DMS53 treated with DMSO at 0.1 percent for 48 hours (cell line): ENCODE measurements at regions not wholly inside any gene's neighbourhood (a gene's known extent, or its start where the extent isn't known, plus 50 kb on each side); places are given as distances from the start of the nearest gene placed in this dataset.
"Not testable (repeated sequence)": the region's sequence is repeated elsewhere in the genome, so short reads cannot be mapped to it uniquely, and the experiment has no call there.

ENCODE experiments used
- DNase-seq: peaks from one replicate; lab custom pipeline; 2025; ENCODE audit not compliant: unreplicated experiment; lab: John Stamatoyannopoulos, UW

DNA sequence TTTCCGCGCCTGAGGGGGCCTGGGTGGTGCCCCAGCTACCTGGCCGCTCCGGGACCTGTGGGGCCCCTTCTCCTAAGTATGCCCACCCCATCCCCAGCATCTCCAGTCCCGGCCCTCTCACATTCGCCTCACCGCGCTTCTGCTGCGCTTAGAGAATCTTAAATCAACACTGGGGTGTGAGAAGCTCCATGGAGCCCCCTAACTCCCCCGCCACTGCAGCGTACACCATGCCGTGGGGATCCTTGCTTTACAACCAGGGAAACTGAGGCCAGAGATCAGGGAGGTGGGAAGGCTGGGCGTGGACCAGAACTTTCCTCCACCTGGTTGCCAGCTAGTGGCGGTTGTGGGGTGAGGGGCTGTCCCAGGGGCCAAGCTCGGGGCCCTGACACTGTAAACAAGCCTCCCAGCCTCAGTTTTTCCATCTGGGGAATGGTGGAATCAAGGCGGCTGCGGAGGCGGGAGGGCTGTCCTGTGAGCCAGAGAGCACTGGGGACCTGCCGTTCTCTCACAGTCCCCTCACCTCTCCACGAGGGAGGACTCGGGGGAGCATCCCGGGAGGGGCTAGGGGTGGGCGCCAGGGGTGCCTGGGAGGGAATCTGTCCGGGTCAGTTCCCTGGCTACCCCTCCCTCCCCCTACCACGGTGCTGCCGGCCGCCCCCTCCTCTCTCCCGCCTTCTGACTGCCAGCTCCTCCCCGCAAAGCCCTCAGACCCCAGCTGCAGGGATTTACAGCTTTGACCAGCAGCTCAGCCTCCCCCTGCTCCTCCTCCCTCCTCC lies 161.2 kb downstream of the C9orf50 start:
- DNase-seq, result no peak

DNA sequence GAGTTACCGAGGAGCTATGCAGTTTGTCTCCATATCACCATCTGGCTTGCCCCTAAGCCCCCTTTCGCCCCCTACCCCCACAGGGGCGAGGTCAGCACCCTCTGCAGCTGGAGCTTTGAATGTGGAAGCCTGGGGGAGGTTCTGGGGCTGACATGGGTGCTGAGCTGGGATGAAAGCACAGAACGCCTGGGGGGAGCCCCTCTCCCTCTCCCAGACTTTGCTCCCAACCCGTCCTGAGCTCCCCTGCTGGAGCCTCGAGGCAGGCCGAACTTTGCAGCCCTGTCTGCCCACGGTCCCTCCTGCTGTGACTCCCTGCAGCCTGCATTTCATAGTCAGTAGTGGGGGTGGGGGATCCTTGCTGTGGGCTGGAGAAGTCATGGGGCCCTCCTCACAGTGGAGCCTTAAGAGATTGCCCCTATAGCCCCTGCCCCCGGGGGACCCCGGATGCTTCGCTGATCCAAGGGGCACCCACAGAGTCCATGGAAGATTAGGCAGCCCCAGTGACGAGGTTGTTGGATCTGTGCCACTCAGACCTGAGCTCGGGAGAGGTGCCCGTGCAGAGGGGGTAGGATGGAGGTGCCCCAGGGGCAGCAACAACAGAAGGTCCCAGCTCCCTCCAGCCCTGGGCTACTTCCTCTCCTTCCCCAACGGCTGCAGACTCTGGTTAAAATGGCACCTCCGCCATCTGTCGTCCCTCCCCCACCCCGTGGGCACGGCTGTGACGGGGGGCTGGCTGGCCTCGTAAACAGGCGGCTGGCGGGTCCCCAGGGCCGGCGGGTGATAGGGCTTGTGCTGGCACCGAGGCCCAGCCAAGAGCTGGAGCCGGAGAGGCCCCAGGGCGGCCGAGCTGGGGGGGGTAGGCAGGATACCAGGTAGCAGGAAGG lies 162.0 kb downstream of the C9orf50 start:
- DNase-seq, result no peak

DNA sequence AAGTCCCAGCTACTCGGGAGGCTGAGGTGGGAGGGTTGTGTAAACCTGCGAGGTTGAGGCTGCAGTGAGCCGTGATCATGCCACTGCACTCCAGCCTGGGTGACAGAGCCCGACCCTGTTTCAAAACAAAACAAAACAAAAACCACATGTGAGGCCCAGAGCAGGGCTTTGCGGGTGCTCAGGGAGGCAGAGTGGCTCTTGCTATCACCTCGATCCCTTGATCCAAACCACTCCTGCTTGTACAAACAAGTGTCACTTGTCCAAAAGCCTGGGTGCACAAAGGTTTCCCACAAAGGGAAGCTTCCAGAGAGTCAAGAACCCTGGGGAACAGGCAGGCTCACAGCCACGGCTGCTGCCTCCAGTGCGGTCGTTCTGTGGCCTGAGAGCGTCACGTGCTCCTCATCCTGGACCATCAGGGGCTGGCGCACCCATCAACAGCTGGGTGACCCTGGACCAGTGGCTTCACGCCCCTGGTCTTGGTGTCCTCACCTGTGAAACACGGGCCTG lies 162.7 kb downstream of the C9orf50 start:
- DNase-seq, result no peak

DNA sequence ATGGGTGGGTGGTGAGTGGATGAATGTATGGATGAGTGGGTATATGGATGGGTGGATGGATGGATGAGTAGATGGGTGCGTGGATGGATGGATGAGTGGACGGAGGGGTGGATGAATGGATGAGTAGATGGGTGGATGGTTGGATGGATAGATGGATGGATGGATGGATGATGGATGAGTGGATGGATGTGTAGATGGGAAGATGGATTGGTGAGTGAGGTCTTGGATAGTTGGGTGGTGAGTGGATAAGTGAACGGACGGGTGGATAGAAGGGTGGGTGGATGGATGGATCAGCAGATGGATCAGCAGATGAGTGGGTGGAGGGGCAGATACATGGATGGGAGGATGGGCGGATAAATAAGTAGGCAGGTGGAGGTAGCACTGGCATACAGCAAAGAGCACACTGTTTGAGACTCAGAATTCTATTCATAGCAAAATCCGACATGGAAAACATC lies 163.5 kb downstream of the C9orf50 start:
- DNase-seq, result no peak

DNA sequence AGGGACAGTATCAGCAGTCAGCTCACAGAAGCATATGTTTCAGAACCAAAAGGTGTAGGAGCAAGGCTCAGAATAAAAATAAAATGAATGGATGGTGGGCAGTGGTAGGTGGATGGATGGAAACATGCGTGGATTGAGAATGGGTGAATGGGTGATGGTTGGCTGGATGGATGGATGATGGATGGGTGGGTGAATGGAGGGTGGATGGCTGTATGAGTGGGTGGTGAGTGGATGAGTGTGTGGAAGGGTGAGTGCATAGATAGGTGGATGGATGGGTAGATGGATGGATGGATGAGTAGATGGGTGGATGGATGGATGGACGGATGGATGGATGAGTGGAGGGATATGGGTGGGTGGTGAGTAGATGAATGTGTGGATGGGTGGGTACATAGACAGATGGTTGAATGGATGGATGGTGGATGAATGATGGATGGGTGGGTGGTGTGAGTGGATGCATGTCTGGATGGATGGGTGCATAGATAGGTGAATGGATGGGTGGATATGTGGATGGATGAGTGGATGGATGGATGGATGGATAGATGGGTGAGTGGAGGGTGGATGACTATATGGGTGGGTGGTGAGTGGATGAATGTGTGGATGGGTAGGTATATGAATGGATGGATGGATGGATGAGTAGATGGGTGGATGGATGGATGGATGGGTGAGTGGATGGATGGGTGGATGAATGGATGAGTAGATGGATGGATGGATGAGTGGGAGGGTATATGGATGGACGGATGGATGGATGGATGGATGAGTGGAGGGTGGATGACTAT lies 164.2 kb downstream of the C9orf50 start:
- no peak for DNase-seq

DNA sequence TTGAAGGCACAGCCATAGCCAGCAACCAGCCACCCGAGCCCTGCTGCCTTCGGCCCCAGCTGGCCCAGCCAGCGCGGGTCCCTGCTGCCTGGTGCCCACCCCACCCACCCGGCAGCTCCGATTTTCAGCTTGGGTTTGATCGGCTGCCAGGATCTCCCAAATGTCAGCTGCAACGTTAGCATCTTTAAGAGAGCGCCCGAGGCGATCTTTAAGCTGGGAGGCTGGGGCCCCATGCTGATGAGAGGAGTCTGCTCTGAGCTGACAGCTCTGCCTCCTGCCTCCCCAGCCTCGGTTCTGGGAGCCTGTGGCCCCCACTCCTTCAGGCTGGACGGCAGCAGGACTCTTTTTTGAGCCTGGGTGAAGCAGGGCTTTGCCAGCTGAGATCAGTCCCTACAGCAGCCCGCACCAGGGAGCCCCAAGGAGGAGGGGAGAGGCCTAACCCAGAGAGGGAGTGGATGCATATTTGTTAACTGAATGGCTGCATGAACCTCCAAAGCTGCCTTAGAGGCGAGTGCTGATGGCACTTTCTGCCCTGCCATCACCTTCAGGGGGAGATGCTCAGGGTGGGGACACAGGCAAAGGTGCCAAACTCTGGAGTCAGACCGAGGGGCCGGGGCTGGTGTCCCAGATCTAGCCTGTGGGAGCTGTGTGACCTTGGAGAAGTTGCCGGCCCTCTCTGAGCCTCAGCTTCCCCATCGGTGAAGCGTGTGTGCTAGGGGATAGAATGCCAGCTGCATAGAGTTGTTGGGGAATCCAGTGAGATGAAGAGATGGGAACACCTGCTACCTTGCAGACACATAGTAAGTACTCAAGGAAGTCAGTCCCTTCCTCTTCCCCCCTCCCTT lies 165.5 kb downstream of the C9orf50 start:
- no peak for DNase-seq

DNA sequence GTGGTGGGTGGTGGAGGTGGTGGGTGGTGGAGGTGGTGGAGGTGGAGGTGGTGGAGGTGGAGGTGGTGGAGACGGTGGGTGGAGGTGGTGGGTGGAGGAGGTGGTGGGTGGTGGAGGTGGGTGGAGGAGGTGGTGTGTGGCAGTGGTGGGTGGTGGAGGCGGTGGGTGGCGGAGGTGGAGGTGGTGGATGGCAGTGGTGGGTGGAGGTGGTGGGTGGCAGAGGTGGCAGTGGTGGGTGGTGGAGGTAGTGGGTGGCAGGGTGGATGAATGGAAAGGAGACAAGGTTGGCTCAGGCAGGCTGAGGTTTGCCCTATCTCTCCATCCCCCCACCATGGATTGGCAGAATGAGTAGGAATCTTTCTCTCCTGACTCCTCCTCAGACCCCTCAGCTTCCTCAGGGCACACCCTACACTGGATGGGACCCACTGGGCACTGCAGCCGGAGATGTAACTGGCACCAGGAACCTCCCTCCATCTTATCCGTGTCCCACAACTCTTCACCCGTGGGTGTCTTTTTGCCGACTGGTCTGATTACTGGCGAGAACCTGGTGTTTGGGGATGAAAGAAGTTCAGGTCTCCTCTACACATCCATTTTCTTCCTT lies 166.3 kb downstream of the C9orf50 start:
- DNase-seq, result no peak

DNA sequence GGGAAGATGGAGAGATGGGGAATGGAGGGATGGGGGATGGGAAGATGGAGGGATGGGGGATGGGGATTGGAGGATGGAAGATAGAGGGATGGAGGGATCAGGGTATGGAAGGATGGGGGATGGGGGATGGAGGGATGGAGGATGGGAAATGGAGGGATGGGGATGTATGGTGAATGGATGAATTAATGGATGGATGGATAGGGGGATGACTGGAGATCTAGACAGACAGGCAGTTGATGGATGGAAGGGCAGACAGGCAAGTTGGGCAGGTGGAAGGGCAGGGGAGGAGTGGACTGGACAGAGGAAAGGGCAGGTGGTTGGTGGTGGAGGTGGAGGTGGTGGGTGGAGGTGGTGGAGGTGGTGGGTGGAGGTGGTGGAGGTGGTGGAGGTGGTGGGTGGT lies 167.2 kb downstream of the C9orf50 start:
- no peak for DNase-seq

DNA sequence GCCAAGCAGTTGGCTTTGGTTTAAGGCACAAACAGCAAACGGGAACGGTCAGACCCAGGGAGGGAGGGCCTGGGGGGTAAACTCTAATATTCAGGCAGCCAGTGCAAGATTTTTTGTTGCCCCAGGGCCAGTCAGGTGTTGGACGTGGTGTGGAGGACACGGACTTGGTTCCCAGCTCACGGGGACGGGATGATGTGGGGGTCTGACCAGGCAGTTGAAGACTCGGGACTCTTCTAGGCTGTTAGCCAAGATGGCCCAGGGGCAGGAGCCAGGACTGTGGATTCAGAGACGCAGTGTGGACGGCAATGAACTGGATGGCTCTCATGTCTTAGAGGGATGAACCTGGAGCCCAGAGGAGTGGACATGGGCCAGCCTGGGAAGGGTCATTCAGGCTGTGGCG lies 169.2 kb downstream of the C9orf50 start:
- no peak for DNase-seq

DNA sequence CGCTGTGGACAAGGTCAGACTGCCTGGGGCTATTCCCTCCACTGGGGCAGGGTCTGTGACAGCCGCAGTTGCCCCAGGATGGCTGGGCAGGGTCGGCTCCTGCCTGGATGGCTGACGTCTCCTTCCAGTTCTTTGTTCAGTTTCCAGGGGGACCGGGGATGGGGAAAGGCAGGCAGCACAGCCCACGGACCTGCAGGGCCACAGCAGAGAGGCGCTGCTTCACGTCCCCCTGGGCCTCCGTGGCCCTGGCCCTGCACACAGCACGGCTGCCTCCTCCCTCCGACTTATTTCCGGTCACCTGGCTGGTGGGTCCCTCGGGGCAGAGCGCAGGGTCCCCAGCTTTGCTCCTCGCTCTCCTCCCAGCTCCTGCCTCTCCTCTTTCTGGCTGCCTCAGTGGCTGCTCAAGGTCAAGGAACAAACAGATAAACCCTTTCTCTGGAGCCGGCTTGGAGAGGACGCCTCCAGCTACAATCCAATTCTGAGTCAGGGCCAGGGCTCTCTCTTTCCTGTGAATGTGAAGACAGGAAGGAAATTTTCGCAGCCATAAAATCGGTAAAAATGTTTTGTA lies 169.7 kb downstream of the C9orf50 start:
- no peak for DNase-seq

DNA sequence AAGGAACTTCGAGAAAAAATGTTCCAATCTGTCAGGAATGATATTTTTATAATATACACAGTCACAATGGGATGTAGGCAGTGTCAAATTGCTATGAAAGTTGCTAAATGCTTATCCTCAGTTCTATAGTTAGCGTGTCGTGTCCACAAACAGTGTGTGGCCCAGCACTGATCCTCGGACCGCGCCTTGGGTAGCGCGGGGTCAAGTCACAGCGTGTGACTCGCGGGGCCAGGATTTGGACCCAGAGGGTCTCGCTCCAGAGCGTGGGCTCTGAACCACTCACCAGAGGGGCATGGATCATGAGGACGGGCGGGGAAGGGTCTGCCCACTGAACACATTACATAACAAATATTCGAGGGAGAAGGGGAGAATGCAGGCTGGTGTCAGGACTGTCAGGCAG lies 171.8 kb downstream of the C9orf50 start:
- DNase-seq, result no peak

DNA sequence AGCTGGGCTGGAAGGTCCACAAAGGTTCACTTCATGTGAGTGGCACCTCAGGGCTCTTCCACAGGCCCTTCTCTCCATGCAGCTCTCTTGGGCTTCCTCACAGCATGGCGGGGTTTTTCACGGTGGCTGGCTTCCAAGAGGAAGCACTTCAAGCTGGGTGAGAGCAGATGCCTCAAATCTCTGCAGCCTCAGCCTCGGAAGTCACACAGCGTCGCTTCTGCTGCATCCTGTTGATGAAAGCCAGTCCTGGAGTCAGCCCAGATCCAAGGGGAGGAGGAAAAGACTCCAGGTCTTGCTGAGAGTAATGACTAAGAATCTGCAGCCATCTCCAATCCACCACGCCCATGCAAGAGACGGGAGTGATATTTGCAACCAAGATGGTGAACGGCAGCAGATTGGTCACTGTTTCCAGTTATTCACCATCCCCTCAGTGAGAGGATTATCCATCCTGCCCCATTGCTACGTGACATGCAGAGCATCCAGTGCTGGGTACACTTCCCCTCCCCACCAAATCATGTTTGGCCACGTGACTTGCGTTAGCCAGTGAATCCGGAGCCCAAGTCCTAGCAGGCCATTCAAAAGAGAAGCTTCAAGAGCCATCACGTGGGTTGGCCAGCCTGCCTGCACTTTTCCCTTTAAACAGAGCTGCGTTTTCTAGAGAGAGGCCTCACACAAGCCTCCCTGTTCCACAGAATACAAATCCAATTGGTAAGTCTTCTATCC lies 173.9 kb downstream of the C9orf50 start:
- DNase-seq, result no peak

DNA sequence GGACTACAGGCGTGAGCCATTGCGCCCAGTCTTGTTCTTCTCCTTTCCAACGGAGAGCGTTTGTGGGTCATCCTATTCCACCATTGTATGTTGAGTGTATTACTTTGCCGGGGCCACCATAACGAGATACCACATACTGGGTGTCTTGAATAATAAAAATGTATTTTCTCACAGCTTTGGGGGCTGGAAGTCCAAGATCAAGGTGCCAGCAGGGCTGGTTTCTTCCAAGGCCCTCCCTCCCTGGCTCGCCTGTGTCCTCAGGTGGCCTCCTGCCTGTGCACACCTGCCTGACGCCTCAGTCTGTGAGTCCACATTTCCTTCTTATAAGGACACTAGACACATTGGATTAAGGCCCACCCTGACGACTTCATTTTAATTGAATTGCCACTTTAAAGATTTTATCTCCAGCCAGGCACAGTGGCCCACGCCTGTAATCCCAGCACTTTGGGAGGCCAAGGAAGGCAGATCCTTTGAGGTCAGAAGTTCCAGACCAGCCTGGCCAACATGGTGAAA lies 175.1 kb downstream of the C9orf50 start:
- DNase-seq, result no peak

DNA sequence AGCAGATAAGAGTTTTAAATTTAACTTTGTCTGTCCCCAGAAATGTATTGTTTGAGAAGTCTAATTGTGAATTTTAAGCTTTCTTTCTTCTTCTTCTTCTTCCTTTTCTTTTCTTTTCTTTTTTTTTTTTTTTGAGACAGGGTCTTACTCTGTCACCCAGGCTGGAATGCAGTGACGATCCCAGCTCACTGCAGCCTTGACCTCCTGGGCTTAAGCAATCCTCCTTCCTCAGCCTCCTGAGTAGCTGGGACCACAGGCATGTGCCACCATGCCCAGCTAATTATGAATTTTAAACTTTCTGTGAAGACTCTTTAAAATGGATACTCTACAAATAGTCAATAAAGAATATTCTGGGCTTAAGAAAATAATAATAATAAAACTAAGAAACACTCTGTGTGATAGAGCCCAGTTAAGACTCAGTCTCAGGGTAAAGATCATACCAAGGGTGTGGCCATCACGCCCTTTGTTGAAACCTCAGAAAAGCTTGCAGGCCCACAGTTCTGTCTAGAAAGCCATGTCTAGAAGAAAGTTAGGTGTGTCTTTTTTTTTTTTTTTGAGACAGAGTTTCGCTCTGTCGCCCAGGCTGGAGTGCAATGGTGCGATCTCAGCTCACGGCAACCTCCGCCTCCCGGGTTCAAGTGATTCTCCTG lies 177.3 kb downstream of the C9orf50 start:
- DNase-seq, result not testable (repeated sequence)

DNA sequence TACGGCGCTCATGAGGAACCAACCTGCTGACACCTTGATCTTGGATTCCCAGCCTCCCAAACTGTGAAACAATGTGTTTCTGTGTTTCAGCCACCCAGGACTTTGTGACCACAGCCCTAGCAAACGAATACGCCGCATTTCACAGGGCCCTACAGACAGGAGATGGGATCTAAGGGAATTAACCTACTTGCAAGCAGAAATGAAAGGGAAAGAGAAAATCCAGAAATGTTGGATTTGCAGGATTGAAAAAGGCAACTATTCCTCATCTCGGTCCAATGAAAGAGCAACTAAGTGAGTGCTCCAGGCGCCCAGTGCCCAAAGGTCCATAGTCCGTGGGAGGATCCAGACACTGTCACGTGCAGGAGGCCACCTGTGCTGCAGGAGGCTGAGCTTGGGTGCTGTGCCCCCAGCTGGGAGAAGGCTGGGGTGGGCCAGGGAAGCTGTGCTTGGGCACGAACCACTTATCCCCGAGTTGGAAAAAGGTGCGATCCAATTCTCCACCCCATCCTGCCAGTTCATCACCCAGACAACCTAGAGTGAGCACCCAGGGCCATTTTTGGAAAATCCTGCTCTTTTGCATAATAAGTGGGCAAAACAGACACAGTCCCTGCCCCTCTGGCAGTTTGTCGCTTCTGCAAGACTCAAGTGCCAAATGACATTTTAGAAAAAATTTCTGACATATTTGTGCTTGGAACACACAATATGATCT lies 177.9 kb downstream of the C9orf50 start:
- no peak for DNase-seq

DNA sequence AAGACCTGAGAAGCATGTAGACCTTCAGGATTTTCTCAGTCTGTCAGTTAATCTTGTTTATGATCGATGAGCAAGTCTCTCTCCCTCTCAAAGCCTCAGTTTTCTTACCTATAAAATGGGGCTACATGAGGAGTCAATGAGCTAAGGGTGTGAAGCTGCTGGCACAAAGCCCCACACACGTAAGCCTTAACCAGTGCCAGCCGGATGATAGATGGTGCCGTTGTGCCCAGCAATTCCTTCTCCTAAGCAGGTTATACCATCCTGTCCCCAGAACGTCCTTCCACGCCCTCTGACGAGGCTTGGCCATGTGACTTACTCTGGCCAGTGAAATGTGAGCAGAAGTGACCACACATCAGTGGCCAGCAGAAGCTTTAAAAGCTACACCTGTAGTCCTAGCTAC lies 179.0 kb downstream of the C9orf50 start:
- DNase-seq, result no peak

DNA sequence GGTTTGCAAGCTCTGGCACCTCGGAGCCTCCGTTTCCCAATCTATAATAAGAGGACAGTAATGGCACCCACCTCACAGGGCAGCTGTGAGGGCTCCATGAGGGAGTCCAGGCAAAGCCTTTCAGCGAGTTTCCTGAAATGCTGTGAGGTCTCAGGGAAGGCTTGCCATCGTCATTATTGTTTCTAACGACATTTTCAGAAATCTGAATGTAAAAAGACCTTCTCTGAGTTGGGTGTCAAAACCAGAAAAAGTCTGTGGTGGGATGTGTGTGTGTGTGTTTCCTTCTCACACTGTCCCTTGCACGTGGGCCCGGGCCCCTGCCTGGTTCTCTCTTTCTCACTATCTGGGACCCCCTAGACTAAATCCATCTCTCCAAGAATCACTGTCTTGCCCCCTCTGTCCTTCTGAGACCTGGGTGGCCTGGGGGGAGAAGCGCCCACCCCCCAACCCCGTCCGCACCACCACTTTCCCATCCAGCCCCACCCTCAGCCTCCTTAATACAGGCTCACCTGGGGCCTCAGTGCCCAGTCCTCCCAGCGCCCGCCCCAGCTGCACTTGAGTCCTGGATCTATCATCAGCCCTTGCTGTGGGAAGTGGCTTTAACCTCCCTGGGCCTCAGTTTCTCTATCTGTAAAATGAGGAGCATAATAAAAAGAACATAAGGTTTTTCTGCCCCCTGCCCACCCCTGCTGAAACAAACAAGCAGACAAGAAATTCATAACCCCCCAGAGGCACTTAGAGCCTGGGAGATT lies 180.3 kb downstream of the C9orf50 start:
- DNase-seq, result no peak
